ENCODE measurements at regions not wholly inside any gene's neighbourhood (a gene's known extent, or its start where the extent isn't known, plus 50 kb on each side); places are given as distances from the start of the nearest gene placed in this dataset.

DNA sequence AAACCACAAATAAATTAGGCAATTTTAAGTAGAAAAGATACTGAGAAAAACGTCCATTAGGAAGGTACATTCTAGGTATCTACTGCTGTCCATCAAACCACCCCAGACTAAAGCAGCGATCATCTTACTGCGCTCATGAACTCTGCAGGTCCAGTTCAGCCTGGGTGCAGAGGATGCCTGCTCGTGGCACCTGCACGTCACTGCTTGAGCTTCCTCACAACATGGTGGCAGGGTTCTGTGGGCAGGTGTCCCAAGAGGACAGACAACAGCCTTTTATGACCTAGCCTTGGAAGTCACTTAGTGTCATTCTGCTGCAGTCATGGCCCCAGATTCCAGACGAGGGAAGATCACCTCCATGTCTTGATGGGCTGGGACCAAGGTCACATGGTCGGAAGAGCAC is 93.4 kb downstream of the MICALL2 start:
- no peak for TF ChIP-seq ZFP3 (CRISPR knock-in tag; IDR thresholded peaks at IDR 0.05)
- no peak for TF ChIP-seq CREB5 (CRISPR knock-in tag; IDR thresholded peaks at IDR 0.05; ENCODE audit: low read depth)
- no peak for TF ChIP-seq RARB (CRISPR knock-in tag; IDR thresholded peaks at IDR 0.05)
- TF ChIP-seq, protein P1, sequence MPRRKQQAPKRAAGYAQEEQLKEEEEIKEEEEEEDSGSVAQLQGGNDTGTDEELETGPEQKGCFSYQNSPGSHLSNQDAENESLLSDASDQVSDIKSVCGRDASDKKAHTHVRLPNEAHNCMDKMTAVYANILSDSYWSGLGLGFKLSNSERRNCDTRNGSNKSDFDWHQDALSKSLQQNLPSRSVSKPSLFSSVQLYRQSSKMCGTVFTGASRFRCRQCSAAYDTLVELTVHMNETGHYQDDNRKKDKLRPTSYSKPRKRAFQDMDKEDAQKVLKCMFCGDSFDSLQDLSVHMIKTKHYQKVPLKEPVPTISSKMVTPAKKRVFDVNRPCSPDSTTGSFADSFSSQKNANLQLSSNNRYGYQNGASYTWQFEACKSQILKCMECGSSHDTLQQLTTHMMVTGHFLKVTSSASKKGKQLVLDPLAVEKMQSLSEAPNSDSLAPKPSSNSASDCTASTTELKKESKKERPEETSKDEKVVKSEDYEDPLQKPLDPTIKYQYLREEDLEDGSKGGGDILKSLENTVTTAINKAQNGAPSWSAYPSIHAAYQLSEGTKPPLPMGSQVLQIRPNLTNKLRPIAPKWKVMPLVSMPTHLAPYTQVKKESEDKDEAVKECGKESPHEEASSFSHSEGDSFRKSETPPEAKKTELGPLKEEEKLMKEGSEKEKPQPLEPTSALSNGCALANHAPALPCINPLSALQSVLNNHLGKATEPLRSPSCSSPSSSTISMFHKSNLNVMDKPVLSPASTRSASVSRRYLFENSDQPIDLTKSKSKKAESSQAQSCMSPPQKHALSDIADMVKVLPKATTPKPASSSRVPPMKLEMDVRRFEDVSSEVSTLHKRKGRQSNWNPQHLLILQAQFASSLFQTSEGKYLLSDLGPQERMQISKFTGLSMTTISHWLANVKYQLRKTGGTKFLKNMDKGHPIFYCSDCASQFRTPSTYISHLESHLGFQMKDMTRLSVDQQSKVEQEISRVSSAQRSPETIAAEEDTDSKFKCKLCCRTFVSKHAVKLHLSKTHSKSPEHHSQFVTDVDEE (CRISPR knock-in tag; IDR thresholded peaks at IDR 0.05) = no peak
- TF ChIP-seq, protein P2, sequence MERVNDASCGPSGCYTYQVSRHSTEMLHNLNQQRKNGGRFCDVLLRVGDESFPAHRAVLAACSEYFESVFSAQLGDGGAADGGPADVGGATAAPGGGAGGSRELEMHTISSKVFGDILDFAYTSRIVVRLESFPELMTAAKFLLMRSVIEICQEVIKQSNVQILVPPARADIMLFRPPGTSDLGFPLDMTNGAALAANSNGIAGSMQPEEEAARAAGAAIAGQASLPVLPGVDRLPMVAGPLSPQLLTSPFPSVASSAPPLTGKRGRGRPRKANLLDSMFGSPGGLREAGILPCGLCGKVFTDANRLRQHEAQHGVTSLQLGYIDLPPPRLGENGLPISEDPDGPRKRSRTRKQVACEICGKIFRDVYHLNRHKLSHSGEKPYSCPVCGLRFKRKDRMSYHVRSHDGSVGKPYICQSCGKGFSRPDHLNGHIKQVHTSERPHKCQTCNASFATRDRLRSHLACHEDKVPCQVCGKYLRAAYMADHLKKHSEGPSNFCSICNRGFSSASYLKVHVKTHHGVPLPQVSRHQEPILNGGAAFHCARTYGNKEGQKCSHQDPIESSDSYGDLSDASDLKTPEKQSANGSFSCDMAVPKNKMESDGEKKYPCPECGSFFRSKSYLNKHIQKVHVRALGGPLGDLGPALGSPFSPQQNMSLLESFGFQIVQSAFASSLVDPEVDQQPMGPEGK (CRISPR knock-in tag; IDR thresholded peaks at IDR 0.05; ENCODE audit: borderline replicate concordance) = no peak
- TF ChIP-seq CSDC2 (CRISPR knock-in tag; IDR thresholded peaks at IDR 0.05) = no peak
- TF ChIP-seq, protein P3, sequence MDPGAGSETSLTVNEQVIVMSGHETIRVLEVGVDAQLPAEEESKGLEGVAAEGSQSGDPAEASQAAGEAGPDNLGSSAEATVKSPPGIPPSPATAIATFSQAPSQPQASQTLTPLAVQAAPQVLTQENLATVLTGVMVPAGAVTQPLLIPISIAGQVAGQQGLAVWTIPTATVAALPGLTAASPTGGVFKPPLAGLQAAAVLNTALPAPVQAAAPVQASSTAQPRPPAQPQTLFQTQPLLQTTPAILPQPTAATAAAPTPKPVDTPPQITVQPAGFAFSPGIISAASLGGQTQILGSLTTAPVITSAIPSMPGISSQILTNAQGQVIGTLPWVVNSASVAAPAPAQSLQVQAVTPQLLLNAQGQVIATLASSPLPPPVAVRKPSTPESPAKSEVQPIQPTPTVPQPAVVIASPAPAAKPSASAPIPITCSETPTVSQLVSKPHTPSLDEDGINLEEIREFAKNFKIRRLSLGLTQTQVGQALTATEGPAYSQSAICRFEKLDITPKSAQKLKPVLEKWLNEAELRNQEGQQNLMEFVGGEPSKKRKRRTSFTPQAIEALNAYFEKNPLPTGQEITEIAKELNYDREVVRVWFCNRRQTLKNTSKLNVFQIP (CRISPR knock-in tag; IDR thresholded peaks at IDR 0.05; ENCODE audit: borderline replicate concordance, low read depth) = no peak
- no peak for TF ChIP-seq ISL1 (CRISPR knock-in tag; IDR thresholded peaks at IDR 0.05)
- peak; percentile 95 for TF ChIP-seq ZNF565 (CRISPR knock-in tag; conservative IDR thresholded peaks at IDR 0.05; ENCODE audit: low read depth)
- TF ChIP-seq BACH2 (CRISPR knock-in tag; IDR thresholded peaks at IDR 0.05; ENCODE audit: borderline replicate concordance) = no peak
- TF ChIP-seq ZNF8 (CRISPR knock-in tag; IDR thresholded peaks at IDR 0.05) = no peak
- TF ChIP-seq ZFP30 (CRISPR knock-in tag; IDR thresholded peaks at IDR 0.05) = no peak
- no peak for TF ChIP-seq OSR1 (CRISPR knock-in tag; IDR thresholded peaks at IDR 0.05)

Data from SK-N-SH treated with all-trans-retinoic acid at 6 μM for 48 hours (cell line).